ENCODE measurements at regions not wholly inside any gene's neighbourhood (a gene's known extent, or its start where the extent isn't known, plus 50 kb on each side); places are given as distances from the start of the nearest gene placed in this dataset.

DNA sequence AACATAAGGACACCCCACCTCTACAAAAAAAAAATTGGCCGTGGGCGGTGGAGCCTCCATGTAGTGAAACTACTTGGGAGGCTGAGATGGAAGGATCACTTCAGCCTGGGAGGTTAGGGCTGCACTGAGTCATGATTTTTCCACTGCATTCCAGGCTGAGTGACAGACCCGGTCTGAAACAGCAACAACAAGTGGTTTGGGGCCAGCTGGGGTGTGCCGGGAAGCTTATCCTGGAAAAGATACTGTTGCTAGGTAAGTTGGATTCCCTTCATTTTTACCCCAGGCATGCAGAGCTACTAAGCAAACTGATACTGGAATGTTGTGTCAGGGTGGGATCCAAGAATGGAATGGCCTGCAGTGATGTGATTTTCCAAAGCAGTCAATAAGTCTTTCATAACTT lies 57.0 kb downstream of the XAGE2 start:
- FAIRE-seq (no peak), DNase-seq (ENCODE audit: low read depth) (no peak)
- Histone ChIP-seq H3K4me3 (ENCODE audit: low read depth, low read length) (no peak overlapping the region), H3K27me3 (ENCODE audit: control insufficient read depth, insufficient read depth, low read length) (no peaks in the 10 kb centered on the region), H3K36me3 (ENCODE audit: control insufficient read depth, insufficient read depth, low read length) (no peaks in the 10 kb centered on the region)
- TF ChIP-seq, protein P1, sequence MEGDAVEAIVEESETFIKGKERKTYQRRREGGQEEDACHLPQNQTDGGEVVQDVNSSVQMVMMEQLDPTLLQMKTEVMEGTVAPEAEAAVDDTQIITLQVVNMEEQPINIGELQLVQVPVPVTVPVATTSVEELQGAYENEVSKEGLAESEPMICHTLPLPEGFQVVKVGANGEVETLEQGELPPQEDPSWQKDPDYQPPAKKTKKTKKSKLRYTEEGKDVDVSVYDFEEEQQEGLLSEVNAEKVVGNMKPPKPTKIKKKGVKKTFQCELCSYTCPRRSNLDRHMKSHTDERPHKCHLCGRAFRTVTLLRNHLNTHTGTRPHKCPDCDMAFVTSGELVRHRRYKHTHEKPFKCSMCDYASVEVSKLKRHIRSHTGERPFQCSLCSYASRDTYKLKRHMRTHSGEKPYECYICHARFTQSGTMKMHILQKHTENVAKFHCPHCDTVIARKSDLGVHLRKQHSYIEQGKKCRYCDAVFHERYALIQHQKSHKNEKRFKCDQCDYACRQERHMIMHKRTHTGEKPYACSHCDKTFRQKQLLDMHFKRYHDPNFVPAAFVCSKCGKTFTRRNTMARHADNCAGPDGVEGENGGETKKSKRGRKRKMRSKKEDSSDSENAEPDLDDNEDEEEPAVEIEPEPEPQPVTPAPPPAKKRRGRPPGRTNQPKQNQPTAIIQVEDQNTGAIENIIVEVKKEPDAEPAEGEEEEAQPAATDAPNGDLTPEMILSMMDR (IDR thresholded peaks at IDR 0.05; ENCODE audit: insufficient read depth, low read length, severe bottlenecking) = no peak

DNA sequence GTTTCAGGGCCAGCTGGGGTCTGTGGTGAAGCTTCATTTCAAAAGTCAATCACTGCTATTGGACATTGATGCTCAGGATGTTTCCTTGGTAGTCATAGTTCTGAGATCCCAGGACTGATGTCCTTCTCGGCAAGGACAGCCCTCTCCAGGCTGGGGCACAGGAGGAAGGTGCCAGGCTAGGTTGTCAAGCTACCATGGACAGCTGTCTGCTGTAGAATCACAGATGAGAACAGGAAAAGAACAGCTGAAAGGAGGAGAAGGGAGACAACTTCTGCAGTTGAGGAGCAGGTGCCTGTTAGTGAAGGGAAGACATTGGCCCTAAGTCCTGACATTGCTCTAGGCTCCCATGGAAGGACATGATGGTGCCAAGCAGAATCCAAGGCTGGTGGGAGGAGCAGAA lies 58.0 kb downstream of the XAGE2 start:
- DNase-seq (ENCODE audit: low read depth) (no peak), FAIRE-seq (peak; percentile 83)
- H3K27me3 ChIP-seq (ENCODE audit: control insufficient read depth, insufficient read depth, low read length) = no peaks in the 10 kb centered on the region
- H3K4me3 ChIP-seq (ENCODE audit: low read depth, low read length) = no peak overlapping the region
- H3K36me3 ChIP-seq (ENCODE audit: control insufficient read depth, insufficient read depth, low read length) = no peaks in the 10 kb centered on the region
- TF ChIP-seq, protein P1 (IDR thresholded peaks at IDR 0.05; ENCODE audit: insufficient read depth, low read length, severe bottlenecking) = no peak

DNA sequence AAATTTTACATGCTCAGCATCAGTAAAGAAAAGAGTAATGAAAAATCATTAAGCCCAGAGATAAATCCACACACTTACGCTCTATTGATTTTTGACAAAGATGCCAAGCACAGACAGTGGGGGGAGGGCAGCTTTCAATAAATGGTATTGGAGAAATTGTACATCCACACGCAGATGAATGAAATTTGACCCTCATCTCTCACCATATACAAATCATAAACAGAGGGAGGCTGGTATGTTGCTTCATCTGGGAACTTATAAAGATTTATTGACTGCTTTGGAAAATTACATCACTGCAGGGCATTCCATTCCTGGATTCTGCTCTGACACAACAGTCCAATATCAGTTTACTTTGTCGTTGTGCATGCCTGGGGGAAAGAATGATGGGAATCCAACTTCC lies 58.4 kb upstream of the XAGE1A start:
- DNase-seq (ENCODE audit: low read depth) = no peak

More for the DNA sequence above, 58.4 kb upstream of the XAGE1A start:
- Histone ChIP-seq H3K4me3 (ENCODE audit: low read depth, low read length) (no peak overlapping the region), H3K36me3 (ENCODE audit: control insufficient read depth, insufficient read depth, low read length) (no peaks in the 10 kb centered on the region), H3K27me3 (ENCODE audit: control insufficient read depth, insufficient read depth, low read length) (no peaks in the 10 kb centered on the region)
- TF ChIP-seq, protein P1 (IDR thresholded peaks at IDR 0.05; ENCODE audit: insufficient read depth, low read length, severe bottlenecking) = no peak
- no peak for FAIRE-seq

Data from bronchial epithelial cell (primary cell).